BJ (cell line): ENCODE measurements at regions not wholly inside any gene's neighbourhood (a gene's known extent, or its start where the extent isn't known, plus 50 kb on each side); places are given as distances from the start of the nearest gene placed in this dataset.

ENCODE experiments used
- CTCF ChIA-PET: fragments of 350-600 bp; formaldehyde crosslinking; extraction: SDS; loops from one replicate; lab custom pipeline; 2021; ENCODE audit warnings: antibody characterized with exemption, inconsistent platforms; lab: Yijun Ruan, JAX
- POLR2A ChIA-PET: fragments of 300-600 bp; sonication (Branson Sonifier 250); formaldehyde crosslinking; extraction: SDS; loops from one replicate; lab custom pipeline; 2021; ENCODE audit warnings: antibody characterized with exemption; lab: Charles Lee
- DNase-seq: peaks from one replicate; pipeline ENCODE4 v3.0.0-alpha.2; 2011; ENCODE audit warnings: low read depth
- H3K27me3 ChIP-seq: 2 replicates; pipeline ENCODE4 v1.6.0; 2011; ENCODE audit warnings: low read length; ENCODE audit not compliant: control insufficient read depth, insufficient read depth
- H3K36me3 ChIP-seq: 2 replicates; pipeline ENCODE4 v1.5.1; 2011; ENCODE audit warnings: low read length; ENCODE audit not compliant: control insufficient read depth, insufficient read depth
- H3K4me3 ChIP-seq: 2 replicates; pipeline ENCODE4 v1.5.1; 2011; ENCODE audit warnings: low read depth, mild to moderate bottlenecking, control low read depth, low read length
- CTCF ChIP-seq: IDR thresholded peaks from 2 replicates; pipeline ENCODE4 v1.5.1; 2011; ENCODE audit warnings: low read depth, mild to moderate bottlenecking, control low read depth, inconsistent platforms, low read length, moderate library complexity; ENCODE audit not compliant: insufficient read depth

GRCh38 chr9:1355656-1356055 is 305.5 kb downstream of the DMRT2 start:
- TF ChIP-seq CTCF, result no peak
- Histone ChIP-seq H3K4me3 (no peak overlapping the region), H3K36me3 (no peaks in the 10 kb centered on the region), H3K27me3 (no peaks in the 10 kb centered on the region)
- ChIA-PET POLR2A (no interaction called here), CTCF (no interaction called here)
- DNase-seq, result no peak

- DNase-seq, result no peak
- no peak for TF ChIP-seq CTCF
- Histone ChIP-seq H3K36me3 (no peaks in the 10 kb centered on the region), H3K27me3 (no peaks in the 10 kb centered on the region), H3K4me3 (no peak overlapping the region)
- ChIA-PET POLR2A (no interaction called here), CTCF (interaction anchor here (0.7 kb wide), 1 partner anchor 14 kb away, joined by 3 read pairs; no protein-coding TSS in a partner anchor)
These were observed 312.7 kb downstream of the DMRT2 start for GRCh38 chr9:1362845-1363244.

- ChIA-PET POLR2A (no interaction called here), CTCF (no interaction called here)
- Histone ChIP-seq H3K36me3 (no peaks in the 10 kb centered on the region), H3K27me3 (no peaks in the 10 kb centered on the region), H3K4me3 (no peak overlapping the region)
- TF ChIP-seq CTCF, result no peak
- DNase-seq, result no peak
These were observed 316.1 kb downstream of the DMRT2 start for GRCh38 chr9:1366276-1366675.

- H3K27me3 ChIP-seq, result no peaks in the 10 kb centered on the region
- ChIA-PET POLR2A (no interaction called here), CTCF (no interaction called here)
- no peak for DNase-seq
- no peak overlapping the region for H3K4me3 ChIP-seq
- H3K36me3 ChIP-seq, result no peaks in the 10 kb centered on the region
- TF ChIP-seq CTCF, result no peak
These were observed 319.1 kb downstream of the DMRT2 start for GRCh38 chr9:1369297-1369696.

- Histone ChIP-seq H3K4me3 (no peak overlapping the region), H3K27me3 (no peaks in the 10 kb centered on the region), H3K36me3 (no peaks in the 10 kb centered on the region)
- no peak for TF ChIP-seq CTCF
- DNase-seq, result no peak
- CTCF ChIA-PET, result no interaction called here
- POLR2A ChIA-PET, result no interaction called here
These were observed 323.3 kb downstream of the DMRT2 start for GRCh38 chr9:1373445-1373844.
